GM23248 (cell line): ENCODE measurements at regions not wholly inside any gene's neighbourhood (a gene's known extent, or its start where the extent isn't known, plus 50 kb on each side); places are given as distances from the start of the nearest gene placed in this dataset.

Experiments
- DNase-seq: peaks from one replicate; pipeline ENCODE4 v3.0.0-alpha.2; 2015
- H2AFZ ChIP-seq: fragments of 200-600 bp; sonication (generic); 2 replicates; pipeline ENCODE4 v1.6.1; 2016; ENCODE audit warnings: antibody characterized with exemption
- H3F3A ChIP-seq: fragments of 200-600 bp; sonication (generic); 2 replicates; pipeline ENCODE4 v1.6.1; 2016; ENCODE audit warnings: mild to moderate bottlenecking, antibody characterized with exemption, mixed run types; ENCODE audit not compliant: insufficient read depth
- H3K27ac ChIP-seq: fragments of 200-600 bp; sonication (generic); 2 replicates; pipeline ENCODE4 v1.5.1; 2016; ENCODE audit warnings: mild to moderate bottlenecking
- H3K27me3 ChIP-seq: fragments of 200-600 bp; sonication (generic); replicated peaks from 2 replicates; pipeline ENCODE4 v1.6.1; 2016; ENCODE audit warnings: mild to moderate bottlenecking; ENCODE audit not compliant: insufficient read depth
- H3K36me3 ChIP-seq: fragments of 200-600 bp; sonication (generic); 2 replicates; pipeline ENCODE4 v1.6.1; 2016; ENCODE audit warnings: low read depth, mild to moderate bottlenecking
- H3K4me1 ChIP-seq: fragments of 200-600 bp; sonication (generic); 2 replicates; pipeline ENCODE4 v1.6.1; 2016; ENCODE audit warnings: mild to moderate bottlenecking; ENCODE audit not compliant: insufficient read depth
- H3K4me2 ChIP-seq: fragments of 200-600 bp; sonication (generic); one replicate; pipeline ENCODE4 v1.6.1; 2016; ENCODE audit warnings: mild to moderate bottlenecking; ENCODE audit not compliant: unreplicated experiment
- H3K4me3 ChIP-seq: fragments of 200-600 bp; sonication (generic); 2 replicates; pipeline ENCODE4 v1.5.1; 2016; ENCODE audit warnings: mild to moderate bottlenecking
- H3K79me2 ChIP-seq: fragments of 200-600 bp; sonication (generic); 2 replicates; pipeline ENCODE4 v1.6.1; 2016; ENCODE audit warnings: mild to moderate bottlenecking; ENCODE audit not compliant: insufficient read depth
- H3K9ac ChIP-seq: fragments of 200-600 bp; sonication (generic); 2 replicates; pipeline ENCODE4 v1.6.1; 2016; ENCODE audit warnings: mild to moderate bottlenecking
- H3K9me2 ChIP-seq: fragments of 200-600 bp; sonication (generic); 2 replicates; pipeline ENCODE4 v1.6.1; 2016; ENCODE audit warnings: mixed run types, mild to moderate bottlenecking, moderate library complexity; ENCODE audit not compliant: insufficient read depth
- H3K9me3 ChIP-seq: fragments of 200-600 bp; sonication (generic); one replicate; pipeline ENCODE4 v1.6.1; 2017; ENCODE audit warnings: low read depth
- H4K20me1 ChIP-seq: fragments of 200-600 bp; sonication (generic); 2 replicates; pipeline ENCODE4 v1.6.0; 2016; ENCODE audit not compliant: insufficient read depth
- EZH2 ChIP-seq: fragments of 200-600 bp; sonication (generic); IDR thresholded peaks from 2 replicates; pipeline ENCODE4 v1.6.1; 2018; ENCODE audit warnings: antibody characterized with exemption, mild to moderate bottlenecking; ENCODE audit not compliant: insufficient read depth, poor library complexity, severe bottlenecking
- EZH2phosphoT487 ChIP-seq: fragments of 200-600 bp; sonication (generic); IDR thresholded peaks from 2 replicates; pipeline ENCODE4 v1.6.1; 2018; ENCODE audit warnings: antibody characterized with exemption, moderate library complexity, mild to moderate bottlenecking, low read depth; ENCODE audit not compliant: insufficient read depth
- WGBS, 2 experiments: methylation state at CpG; one replicate each; pipeline ENCODE4 v1.1.6; 2015 to 2017; ENCODE audit warnings: low lambda C conversion rate in 2 of 2, low coverage in 1 of 2; ENCODE audit errors: missing lambda C conversion rate in 2 of 2; 5-methylcytosine and 5-hydroxymethylcytosine counted together
- in situ Hi-C: fragments of 300-500 bp; cut with MboI; formaldehyde crosslinking; loops from 2 replicates; pipeline ENCODE4 v1.15.0; 2020

DNA sequence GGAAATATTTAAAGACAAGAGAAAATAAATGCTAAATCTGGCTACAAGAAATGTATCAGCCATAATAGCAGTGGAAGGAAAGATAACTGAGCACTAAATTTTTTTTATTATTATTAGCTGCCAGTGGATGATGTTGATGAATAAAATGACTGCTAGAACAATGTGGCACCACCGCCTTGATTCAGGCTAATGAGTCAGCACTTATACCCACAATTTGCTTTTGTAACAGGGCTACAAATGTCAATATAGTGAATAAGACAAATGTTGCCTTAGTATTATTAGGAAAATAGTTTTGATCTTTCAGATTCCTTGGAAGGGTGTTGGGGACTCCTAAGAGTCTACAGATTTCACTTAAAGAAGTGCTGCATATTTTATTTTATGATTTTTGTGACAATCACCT, 555.2 kb upstream of the GRAMD2B start:
- 59 to 60% methylated on average over 1 of the region's 1 CpG for WGBS, 2 experiments
- in situ Hi-C loops = no loop called here
- no peak overlapping the region for H3K4me2 ChIP-seq
- H3K36me3 ChIP-seq = no peaks in the 10 kb centered on the region
- no peak overlapping the region for H3K9ac ChIP-seq
- no peaks in the 10 kb centered on the region for H3K79me2 ChIP-seq
- no peak for TF ChIP-seq EZH2
- no peak for TF ChIP-seq EZH2phosphoT487
- H3K9me2 ChIP-seq = no peaks in the 10 kb centered on the region
- H3K9me3 ChIP-seq = no peaks in the 10 kb centered on the region
- H3K4me3 ChIP-seq = no peak overlapping the region
- no peaks in the 10 kb centered on the region for H3K27me3 ChIP-seq
- no peak overlapping the region for H2AFZ ChIP-seq
- H3K4me1 ChIP-seq = 0 out of 2 replicates have a peak, but pooled peaks cover 4% of the 10 kb centered on the region
- H4K20me1 ChIP-seq = no peaks in the 10 kb centered on the region
- peak; percentile 9 for DNase-seq
- H3K27ac ChIP-seq = no peak overlapping the region
- no peaks in the 10 kb centered on the region for H3F3A ChIP-seq

- Histone ChIP-seq H2AFZ (no peak overlapping the region), H3K4me1 (0 out of 2 replicates have a peak, but pooled peaks cover 4% of the 10 kb centered on the region), H3K27ac (no peak overlapping the region), H3K27me3 (no peaks in the 10 kb centered on the region), H3K9ac (no peak overlapping the region), H3K4me2 (no peak overlapping the region), H3K9me2 (no peaks in the 10 kb centered on the region), H3K4me3 (no peak overlapping the region), H3F3A (no peaks in the 10 kb centered on the region), H3K79me2 (no peaks in the 10 kb centered on the region), H3K9me3 (no peaks in the 10 kb centered on the region), H4K20me1 (no peaks in the 10 kb centered on the region), H3K36me3 (no peaks in the 10 kb centered on the region)
- TF ChIP-seq EZH2phosphoT487 (no peak), EZH2 (no peak)
- WGBS, 2 experiments = 0 to 3% methylated on average over 2 of the region's 2 CpGs
- peak; percentile 73 for DNase-seq
- in situ Hi-C loops = no loop called here
Observed at GRCh38 chr5:125870256-125870655, 553.0 kb upstream of the GRAMD2B start.

- DNase-seq = no peak
- Histone ChIP-seq H3K4me3 (no peak overlapping the region), H3K27me3 (no peaks in the 10 kb centered on the region), H2AFZ (no peak overlapping the region), H3K9me2 (no peaks in the 10 kb centered on the region), H3K9me3 (no peaks in the 10 kb centered on the region), H3K4me1 (0 out of 2 replicates have a peak, but pooled peaks cover 4% of the 10 kb centered on the region), H3K27ac (no peak overlapping the region), H3F3A (no peaks in the 10 kb centered on the region), H3K36me3 (no peaks in the 10 kb centered on the region), H4K20me1 (no peaks in the 10 kb centered on the region), H3K4me2 (no peak overlapping the region), H3K79me2 (no peaks in the 10 kb centered on the region), H3K9ac (no peak overlapping the region)
- TF ChIP-seq EZH2phosphoT487 (no peak), EZH2 (no peak)
- in situ Hi-C loops = no loop called here
Observed at GRCh38 chr5:125874057-125874456, 549.2 kb upstream of the GRAMD2B start.

GRCh38 chr5:125874717-125875116, 548.5 kb upstream of the GRAMD2B start:
- Histone ChIP-seq H3K4me1 (0 out of 2 replicates have a peak, but pooled peaks cover 4% of the 10 kb centered on the region), H4K20me1 (no peaks in the 10 kb centered on the region), H3K79me2 (no peaks in the 10 kb centered on the region), H2AFZ (no peak overlapping the region), H3K9ac (no peak overlapping the region), H3F3A (no peaks in the 10 kb centered on the region), H3K4me2 (no peak overlapping the region), H3K27ac (no peak overlapping the region), H3K9me2 (no peaks in the 10 kb centered on the region), H3K9me3 (no peaks in the 10 kb centered on the region), H3K4me3 (no peak overlapping the region), H3K36me3 (no peaks in the 10 kb centered on the region), H3K27me3 (no peaks in the 10 kb centered on the region)
- TF ChIP-seq EZH2 (no peak), EZH2phosphoT487 (no peak)
- 67 to 73% methylated on average over 4 of the region's 4 CpGs for WGBS, 2 experiments
- in situ Hi-C loops = no loop called here
- DNase-seq = no peak

GRCh38 chr5:125877248-125877647, 546.0 kb upstream of the GRAMD2B start:
- Histone ChIP-seq H3F3A (no peaks in the 10 kb centered on the region), H2AFZ (no peak overlapping the region), H3K9ac (no peak overlapping the region), H3K9me2 (no peaks in the 10 kb centered on the region), H3K79me2 (no peaks in the 10 kb centered on the region), H3K27me3 (no peaks in the 10 kb centered on the region), H3K4me2 (no peak overlapping the region), H4K20me1 (no peaks in the 10 kb centered on the region), H3K27ac (no peak overlapping the region), H3K9me3 (no peaks in the 10 kb centered on the region), H3K36me3 (no peaks in the 10 kb centered on the region), H3K4me1 (no peaks in the 10 kb centered on the region), H3K4me3 (no peak overlapping the region)
- WGBS, 2 experiments = 54 to 60% methylated on average over 3 of the region's 3 CpGs
- TF ChIP-seq EZH2phosphoT487 (no peak), EZH2 (no peak)
- in situ Hi-C loops = no loop called here
- DNase-seq = no peak
